OCI-LY1 (cell line): ENCODE measurements at regions not wholly inside any gene's neighbourhood (a gene's known extent, or its start where the extent isn't known, plus 50 kb on each side); places are given as distances from the start of the nearest gene placed in this dataset.

ENCODE experiments used
- H2AFZ ChIP-seq: fragments of 200-600 bp; sonication (generic), shearing (Covaris generic); 2 replicates; pipeline ENCODE4 v1.6.0; 2014; ENCODE audit warnings: antibody characterized with exemption, mild to moderate bottlenecking, low read length
- H3F3A ChIP-seq: fragments of 200-600 bp; sonication (generic), shearing (Covaris generic); 2 replicates; pipeline ENCODE4 v1.6.0; 2014; ENCODE audit warnings: mild to moderate bottlenecking, antibody characterized with exemption, low read length, moderate library complexity; ENCODE audit not compliant: insufficient read depth
- H3K27ac ChIP-seq: fragments of 200-600 bp; sonication (generic); 2 replicates; pipeline ENCODE4 v1.5.1; 2014; ENCODE audit warnings: low read length, mixed run types, mild to moderate bottlenecking, low read depth; ENCODE audit not compliant: poor library complexity, severe bottlenecking
- H3K27me3 ChIP-seq: fragments of 200-600 bp; sonication (generic); 2 replicates; pipeline ENCODE4 v1.6.0; 2014; ENCODE audit warnings: antibody characterized with exemption, mild to moderate bottlenecking, low read length, moderate library complexity; ENCODE audit not compliant: insufficient read depth
- H3K36me3 ChIP-seq: fragments of 200-600 bp; sonication (generic); 2 replicates; pipeline ENCODE4 v1.6.1; 2014; ENCODE audit warnings: mild to moderate bottlenecking, antibody characterized with exemption, low read length, moderate library complexity, mixed read lengths; ENCODE audit not compliant: insufficient read depth
- H3K4me1 ChIP-seq: fragments of 200-600 bp; sonication (generic); 2 replicates; pipeline ENCODE4 v1.5.1; 2014; ENCODE audit warnings: mild to moderate bottlenecking, low read length, moderate library complexity; ENCODE audit not compliant: insufficient read depth, severe bottlenecking
- H3K4me2 ChIP-seq: fragments of 200-600 bp; sonication (generic), shearing (Covaris generic); 2 replicates; pipeline ENCODE4 v1.6.1; 2014; ENCODE audit warnings: low read length
- H3K4me3 ChIP-seq: fragments of 200-600 bp; sonication (generic); 2 replicates; pipeline ENCODE4 v1.5.1; 2014; ENCODE audit warnings: low read length, low read depth, mild to moderate bottlenecking, mixed read lengths; ENCODE audit not compliant: poor library complexity, severe bottlenecking
- H3K79me2 ChIP-seq: fragments of 200-600 bp; shearing (Covaris generic); 2 replicates; pipeline ENCODE4 v1.6.1; 2016; ENCODE audit warnings: mixed run types, low read length, mixed read lengths; ENCODE audit not compliant: insufficient read depth
- H3K9ac ChIP-seq: fragments of 200-600 bp; sonication (generic), shearing (Covaris generic); 2 replicates; pipeline ENCODE4 v1.6.1; 2014; ENCODE audit warnings: mild to moderate bottlenecking, low read length, mixed read lengths
- H3K9me2 ChIP-seq: fragments of 200-600 bp; sonication (generic), shearing (Covaris generic); 2 replicates; pipeline ENCODE4 v1.6.1; 2014; ENCODE audit warnings: low read depth, mild to moderate bottlenecking, low read length, mixed read lengths
- H3K9me3 ChIP-seq: fragments of 200-600 bp; shearing (Covaris generic); 2 replicates; pipeline ENCODE4 v1.6.1; 2014; ENCODE audit warnings: low read length, mixed read lengths
- H4K20me1 ChIP-seq: fragments of 200-600 bp; sonication (generic), shearing (Covaris generic); 2 replicates; pipeline ENCODE4 v1.6.0; 2016; ENCODE audit warnings: mild to moderate bottlenecking, low read length; ENCODE audit not compliant: insufficient read depth
- CTCF ChIP-seq: fragments of 200-600 bp; sonication (generic), shearing (Covaris generic); IDR thresholded peaks from 2 replicates; pipeline ENCODE4 v1.5.1; 2017; ENCODE audit warnings: mild to moderate bottlenecking, antibody characterized with exemption, low read length, moderate library complexity, mixed read lengths
- EZH2 ChIP-seq: fragments of 200-600 bp; sonication (generic), shearing (Covaris generic); IDR thresholded peaks from 2 replicates; pipeline ENCODE4 v1.8.0; 2017; ENCODE audit warnings: borderline replicate concordance, mixed run types, mild to moderate bottlenecking, antibody characterized with exemption, low read length, moderate library complexity, mixed read lengths

- Histone ChIP-seq H3K9me3 (no peaks in the 10 kb centered on the region), H3K27me3 (no peaks in the 10 kb centered on the region), H3K4me1 (no peaks in the 10 kb centered on the region), H3K27ac (no peak overlapping the region), H3K9me2 (no peaks in the 10 kb centered on the region), H2AFZ (no peak overlapping the region), H3K4me3 (no peak overlapping the region), H3K9ac (no peak overlapping the region), H3K36me3 (no peaks in the 10 kb centered on the region), H4K20me1 (no peaks in the 10 kb centered on the region), H3K4me2 (no peak overlapping the region), H3K79me2 (no peaks in the 10 kb centered on the region), H3F3A (no peaks in the 10 kb centered on the region)
- TF ChIP-seq CTCF (no peak), EZH2 (no peak)
Observed at GRCh38 chr4:162981823-162982222, 184.9 kb downstream of the NAF1 start.

GRCh38 chr4:162978398-162978797 lies 188.3 kb downstream of the NAF1 start:
- Histone ChIP-seq H3K9me3 (no peaks in the 10 kb centered on the region), H3K36me3 (no peaks in the 10 kb centered on the region), H3K79me2 (no peaks in the 10 kb centered on the region), H2AFZ (no peak overlapping the region), H3K27me3 (no peaks in the 10 kb centered on the region), H3K4me1 (no peaks in the 10 kb centered on the region), H3K4me3 (no peak overlapping the region), H3K27ac (no peak overlapping the region), H3F3A (no peaks in the 10 kb centered on the region), H3K9ac (no peak overlapping the region), H4K20me1 (no peaks in the 10 kb centered on the region), H3K9me2 (no peaks in the 10 kb centered on the region), H3K4me2 (no peak overlapping the region)
- TF ChIP-seq EZH2 = no peak
- no peak for TF ChIP-seq CTCF

DNA sequence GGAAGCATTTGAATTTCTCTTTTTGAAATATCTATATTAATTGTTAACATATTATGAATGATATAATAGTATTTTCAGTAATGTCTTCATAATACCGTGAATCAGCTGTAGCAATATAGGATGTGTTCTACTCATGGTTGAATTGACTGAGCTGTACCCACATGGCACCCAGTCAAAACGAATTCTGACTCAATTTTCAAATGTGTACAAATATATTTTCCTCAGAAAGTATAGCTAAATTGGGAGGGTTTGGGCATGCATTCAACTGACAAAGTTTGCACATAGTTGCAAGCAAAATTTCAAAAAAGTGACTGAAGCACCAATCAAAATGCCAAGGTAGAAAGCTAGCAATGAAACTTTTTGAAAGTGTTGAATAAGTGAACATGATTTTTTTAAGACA lies 188.9 kb downstream of the NAF1 start:
- Histone ChIP-seq H3K36me3 (no peaks in the 10 kb centered on the region), H3F3A (no peaks in the 10 kb centered on the region), H3K9ac (no peak overlapping the region), H3K4me2 (no peak overlapping the region), H2AFZ (no peak overlapping the region), H4K20me1 (no peaks in the 10 kb centered on the region), H3K9me3 (no peaks in the 10 kb centered on the region), H3K4me3 (no peak overlapping the region), H3K9me2 (no peaks in the 10 kb centered on the region), H3K79me2 (no peaks in the 10 kb centered on the region), H3K27ac (no peak overlapping the region), H3K27me3 (no peaks in the 10 kb centered on the region), H3K4me1 (no peaks in the 10 kb centered on the region)
- TF ChIP-seq EZH2 = no peak
- TF ChIP-seq CTCF = no peak
